Fibroblast of villous mesenchyme (primary cell): ENCODE measurements at regions not wholly inside any gene's neighbourhood (a gene's known extent, or its start where the extent isn't known, plus 50 kb on each side); places are given as distances from the start of the nearest gene placed in this dataset.
A peak's percentile ranks its signal among the peaks of the same experiment; 100 is the strongest.

Experiments used
- DNase-seq: peaks from one replicate; pipeline ENCODE4 v3.0.0-alpha.2; 2010; ENCODE audit warnings: low read depth
- H3K4me3 ChIP-seq: 2 replicates; pipeline ENCODE4 v1.5.1; 2011; ENCODE audit warnings: low read depth, mild to moderate bottlenecking, low read length
- TF ChIP-seq, protein P1 (sequence below): IDR thresholded peaks from 2 replicates; pipeline ENCODE4 v1.5.1; 2012; ENCODE audit warnings: low read depth, mild to moderate bottlenecking, low read length; ENCODE audit not compliant: insufficient read depth

DNA sequence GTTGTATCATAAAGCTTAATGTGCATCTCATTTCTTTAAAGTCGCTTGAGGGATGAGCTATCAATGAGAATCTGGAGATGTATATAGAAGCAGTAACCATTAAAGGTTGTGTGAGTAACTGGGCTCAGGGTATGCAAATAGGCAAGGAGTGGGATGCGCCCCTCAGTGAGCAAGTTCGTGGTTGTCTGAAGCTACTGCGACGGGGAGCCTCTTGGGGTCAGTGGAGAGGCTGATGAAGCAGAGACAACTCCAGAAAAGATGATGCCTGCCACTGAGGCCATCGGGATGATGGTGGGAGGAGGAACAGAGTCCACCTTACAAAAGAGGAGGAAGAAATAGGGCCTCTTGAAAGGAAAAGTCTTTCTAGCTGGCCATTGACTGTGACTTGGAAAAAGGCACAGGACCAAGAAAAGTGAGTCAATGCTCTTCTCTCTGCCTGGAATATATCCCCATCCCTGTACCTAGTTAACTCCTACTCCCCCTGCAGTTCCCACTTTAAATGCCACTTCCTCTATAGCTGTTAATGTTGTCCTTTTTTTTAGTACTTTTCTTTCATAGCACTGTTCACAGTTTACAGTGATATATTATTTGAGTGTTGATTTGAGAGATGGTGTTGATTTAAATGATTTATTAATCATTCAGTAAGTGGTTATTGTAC lies 51.4 kb upstream of the LSM6 start:
- no peak for DNase-seq
- H3K4me3 ChIP-seq: no peak overlapping the region
- TF ChIP-seq, protein P1, sequence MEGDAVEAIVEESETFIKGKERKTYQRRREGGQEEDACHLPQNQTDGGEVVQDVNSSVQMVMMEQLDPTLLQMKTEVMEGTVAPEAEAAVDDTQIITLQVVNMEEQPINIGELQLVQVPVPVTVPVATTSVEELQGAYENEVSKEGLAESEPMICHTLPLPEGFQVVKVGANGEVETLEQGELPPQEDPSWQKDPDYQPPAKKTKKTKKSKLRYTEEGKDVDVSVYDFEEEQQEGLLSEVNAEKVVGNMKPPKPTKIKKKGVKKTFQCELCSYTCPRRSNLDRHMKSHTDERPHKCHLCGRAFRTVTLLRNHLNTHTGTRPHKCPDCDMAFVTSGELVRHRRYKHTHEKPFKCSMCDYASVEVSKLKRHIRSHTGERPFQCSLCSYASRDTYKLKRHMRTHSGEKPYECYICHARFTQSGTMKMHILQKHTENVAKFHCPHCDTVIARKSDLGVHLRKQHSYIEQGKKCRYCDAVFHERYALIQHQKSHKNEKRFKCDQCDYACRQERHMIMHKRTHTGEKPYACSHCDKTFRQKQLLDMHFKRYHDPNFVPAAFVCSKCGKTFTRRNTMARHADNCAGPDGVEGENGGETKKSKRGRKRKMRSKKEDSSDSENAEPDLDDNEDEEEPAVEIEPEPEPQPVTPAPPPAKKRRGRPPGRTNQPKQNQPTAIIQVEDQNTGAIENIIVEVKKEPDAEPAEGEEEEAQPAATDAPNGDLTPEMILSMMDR: no peak

DNA sequence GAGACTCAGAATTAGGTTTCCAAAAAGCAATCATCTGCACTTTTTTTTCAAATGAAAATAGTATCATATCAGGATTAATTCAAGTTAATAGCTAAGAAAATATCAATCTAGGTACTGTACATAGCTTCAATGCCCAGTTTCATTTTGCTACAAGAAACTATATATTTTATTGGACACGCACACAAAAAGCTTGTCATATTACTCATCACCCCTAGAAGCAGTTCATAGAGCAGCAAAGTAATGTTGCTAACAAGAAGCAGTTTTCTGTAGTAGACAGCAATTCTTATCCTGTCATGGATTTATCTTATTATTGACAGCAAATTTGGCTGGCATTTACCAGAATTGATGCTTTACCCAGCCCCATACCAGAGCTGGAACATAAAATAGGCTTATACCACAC lies 52.3 kb upstream of the LSM6 start:
- TF ChIP-seq, protein P1: no peak
- DNase-seq: no peak
- H3K4me3 ChIP-seq: no peak overlapping the region

DNA sequence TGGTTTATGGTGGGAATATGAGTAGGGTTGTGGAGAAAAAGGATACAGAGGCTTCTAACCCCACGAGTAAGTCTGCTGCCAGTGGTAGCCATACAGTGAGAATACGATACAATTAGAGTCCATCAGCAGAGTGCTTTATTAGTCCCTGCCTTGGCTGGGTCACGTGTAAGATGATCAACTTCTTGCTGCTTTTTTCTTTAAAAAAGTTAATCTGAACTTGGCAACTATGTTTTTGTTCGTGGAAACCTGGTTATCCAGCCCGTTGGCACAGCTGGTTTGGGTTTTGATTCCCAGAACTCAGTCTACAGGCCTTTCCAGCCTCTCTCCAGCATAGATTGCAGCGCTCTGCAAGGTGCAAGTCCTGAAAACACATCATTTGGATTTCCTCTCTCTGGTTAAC lies 53.1 kb upstream of the LSM6 start:
- TF ChIP-seq, protein P1: no peak
- DNase-seq: no peak
- no peak overlapping the region for H3K4me3 ChIP-seq

DNA sequence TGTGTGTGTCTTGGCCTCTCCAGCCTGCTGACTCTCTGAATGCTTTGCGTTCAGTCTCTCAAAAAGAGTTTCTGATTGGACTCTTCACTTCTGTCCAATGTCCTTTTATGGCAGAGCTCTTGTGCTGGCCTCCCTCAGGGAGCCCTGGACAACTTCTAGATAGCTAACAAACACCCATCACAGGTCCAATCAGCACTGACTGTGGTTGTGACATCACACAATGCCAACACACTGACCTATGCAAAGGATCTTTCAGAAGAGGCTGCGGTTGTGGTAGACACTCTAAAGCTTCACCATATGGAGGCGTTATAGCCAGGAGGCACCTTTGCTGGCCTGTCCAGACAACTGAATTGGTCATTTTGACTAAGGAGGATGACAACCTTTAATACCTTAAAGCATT lies 53.8 kb upstream of the LSM6 start:
- H3K4me3 ChIP-seq: no peak overlapping the region
- TF ChIP-seq, protein P1: no peak
- DNase-seq: peak; percentile 1

DNA sequence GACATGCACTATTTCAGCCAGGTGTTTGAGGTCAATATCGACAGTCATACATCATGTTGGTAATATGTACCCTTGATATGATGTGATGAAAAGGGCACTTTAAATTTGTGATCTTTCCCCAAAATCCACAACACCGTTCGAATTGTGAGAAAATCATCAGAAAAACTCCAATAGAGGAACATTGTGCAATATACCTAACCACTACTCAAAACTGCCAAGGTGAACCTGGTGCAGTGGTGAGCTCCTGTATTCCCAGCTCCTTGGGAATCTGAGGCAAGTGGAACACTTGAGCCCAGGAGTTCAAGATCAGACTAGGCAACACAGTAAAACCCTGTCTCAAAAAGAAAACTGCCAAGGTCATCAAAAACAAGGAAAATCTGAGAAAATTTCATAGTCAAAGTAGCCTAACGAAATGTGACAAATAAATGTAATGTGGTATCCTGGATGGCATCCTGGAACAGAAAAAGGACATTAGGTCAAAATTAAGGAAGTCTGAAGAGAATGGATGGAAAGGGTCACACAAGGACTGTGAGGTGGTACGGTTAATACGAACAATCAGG lies 55.6 kb upstream of the LSM6 start:
- no peak for DNase-seq
- TF ChIP-seq, protein P1: no peak
- H3K4me3 ChIP-seq: no peak overlapping the region

DNA sequence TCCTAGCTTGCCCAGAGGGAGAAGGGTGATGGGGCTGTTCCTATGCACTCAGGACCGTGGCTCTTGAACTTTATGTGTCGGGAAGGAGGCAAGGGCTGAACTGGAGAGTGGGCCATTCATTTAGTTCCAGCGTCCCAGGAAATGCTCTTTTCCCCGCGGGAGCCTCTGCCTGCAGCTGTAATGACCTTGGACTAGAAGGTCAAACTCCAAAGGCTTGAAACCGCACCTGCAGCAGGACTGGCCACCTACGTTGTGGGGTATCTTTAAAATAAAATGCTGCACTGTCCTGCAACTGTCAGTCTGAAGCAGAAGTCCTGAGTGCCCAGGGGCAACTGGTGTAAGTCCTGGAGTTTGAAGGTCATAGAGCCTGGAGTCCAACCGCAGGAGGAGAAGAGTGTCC lies 61.5 kb upstream of the LSM6 start:
- H3K4me3 ChIP-seq: no peak overlapping the region
- no peak for DNase-seq
- TF ChIP-seq, protein P1: no peak

DNA sequence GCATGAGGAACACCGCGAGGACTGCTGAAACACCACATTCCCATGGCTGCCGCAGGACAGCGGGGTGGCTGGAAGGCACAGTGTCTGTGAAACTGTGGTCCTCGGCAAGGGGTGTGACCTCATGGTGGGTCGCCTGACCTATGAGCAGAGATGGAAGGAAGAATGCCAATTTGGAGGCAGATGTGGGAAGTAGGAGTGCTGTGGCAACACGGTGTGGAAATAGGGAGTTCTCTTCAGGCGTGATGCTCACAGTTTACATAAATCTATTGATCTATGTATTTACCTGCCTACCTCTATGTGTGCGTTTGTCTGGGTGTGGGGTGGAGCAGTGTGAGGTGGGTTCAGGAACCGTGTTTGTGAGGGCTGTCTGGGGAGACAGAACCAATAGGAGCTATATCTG lies 62.3 kb upstream of the LSM6 start:
- H3K4me3 ChIP-seq: no peak overlapping the region
- DNase-seq: no peak
- TF ChIP-seq, protein P1: no peak
